Ecto neural progenitor cell (in vitro differentiated cells): ENCODE measurements at regions not wholly inside any gene's neighbourhood (a gene's known extent, or its start where the extent isn't known, plus 50 kb on each side); places are given as distances from the start of the nearest gene placed in this dataset.
"Not testable (repeated sequence)": the region's sequence is repeated elsewhere in the genome, so short reads cannot be mapped to it uniquely, and the experiment has no call there.

Experiments used
- DNase-seq: peaks from one replicate; pipeline ENCODE4 v3.0.0-alpha.2; 2018; ENCODE audit warnings: low spot score

DNA sequence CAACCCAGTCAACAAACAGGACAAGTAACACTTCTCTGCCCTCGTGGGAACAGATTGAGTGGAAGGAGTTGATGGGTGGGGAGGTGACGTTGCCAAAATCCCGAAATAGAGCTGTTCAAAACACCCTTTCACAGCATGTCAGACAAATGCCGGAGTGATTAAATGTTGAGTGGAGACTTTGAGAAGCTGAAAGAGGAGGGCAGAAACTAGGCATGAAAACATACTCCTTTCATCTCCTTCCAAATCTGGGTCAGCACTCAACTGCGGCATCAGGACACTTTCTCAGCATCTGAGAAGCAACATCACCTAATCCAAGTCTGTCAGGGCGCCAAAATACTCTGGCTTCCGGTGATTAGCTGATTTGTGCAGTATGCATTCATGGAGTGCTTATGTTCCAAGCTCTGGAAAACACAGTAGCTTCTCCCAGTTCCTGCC, 51.5 kb upstream of the MRI1 start:
- DNase-seq: no peak

DNA sequence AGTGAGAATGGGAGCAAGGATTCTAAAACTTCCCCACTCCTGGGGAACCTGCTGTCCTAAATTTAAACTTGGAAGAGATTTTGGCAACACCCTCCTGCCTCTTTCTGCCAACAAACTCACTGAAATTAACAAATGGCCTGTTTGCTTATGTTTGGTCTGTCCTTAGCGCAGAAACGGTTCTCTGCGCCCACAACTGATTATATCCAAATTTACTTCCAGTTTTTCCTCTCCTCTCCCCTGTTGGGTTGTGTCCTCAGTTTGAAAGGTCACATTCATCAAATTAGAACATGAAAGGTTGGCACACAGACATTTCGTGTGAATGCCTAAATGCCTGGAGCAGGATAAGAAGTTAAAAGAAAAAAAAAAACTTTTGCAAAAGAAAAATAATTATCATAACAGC, 56.4 kb upstream of the MRI1 start:
- DNase-seq: no peak

DNA sequence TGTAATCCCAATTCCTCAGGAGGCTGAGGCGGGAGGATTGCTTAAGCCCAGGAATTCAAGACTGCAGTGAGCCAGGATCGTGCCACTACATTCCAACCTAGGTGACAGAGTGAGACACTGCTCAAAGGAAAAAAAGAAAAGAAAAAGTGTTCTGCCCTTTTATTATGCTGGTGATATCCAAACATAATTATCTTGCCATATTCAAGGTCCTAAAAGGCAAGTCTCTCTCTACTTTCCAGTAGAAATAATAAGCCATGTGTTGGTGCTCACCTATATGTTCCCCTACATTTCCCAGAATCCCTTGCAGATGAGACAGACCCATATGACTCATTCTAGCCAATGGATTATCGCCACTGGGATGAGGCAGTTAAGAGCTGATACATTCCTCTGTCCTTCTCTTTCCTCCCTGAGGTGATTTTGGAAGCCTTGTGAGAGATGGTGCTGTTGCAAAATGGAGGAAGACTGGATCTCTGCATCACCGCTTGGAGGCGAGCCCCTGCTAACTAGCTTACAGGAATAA, 58.3 kb upstream of the MRI1 start:
- no peak for DNase-seq

DNA sequence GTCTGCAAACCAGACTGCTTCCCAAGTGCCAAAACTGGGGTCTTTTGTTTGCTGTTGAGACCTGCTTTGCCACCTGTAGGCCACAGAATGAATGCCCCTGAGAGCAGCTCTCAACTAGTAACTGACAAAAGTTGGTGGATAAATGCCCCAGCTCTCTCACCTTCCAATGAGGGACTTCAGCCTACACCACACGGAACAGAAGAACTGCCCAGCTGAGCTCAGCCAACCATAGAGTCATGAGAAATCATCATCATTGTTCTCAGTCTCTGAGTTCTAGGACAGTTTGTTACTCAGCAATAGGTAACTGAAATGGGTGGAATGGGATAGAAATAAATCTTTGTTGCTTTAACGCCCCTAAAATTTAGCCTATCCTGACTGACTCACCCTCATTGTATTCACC, 59.1 kb upstream of the MRI1 start:
- DNase-seq: no peak

DNA sequence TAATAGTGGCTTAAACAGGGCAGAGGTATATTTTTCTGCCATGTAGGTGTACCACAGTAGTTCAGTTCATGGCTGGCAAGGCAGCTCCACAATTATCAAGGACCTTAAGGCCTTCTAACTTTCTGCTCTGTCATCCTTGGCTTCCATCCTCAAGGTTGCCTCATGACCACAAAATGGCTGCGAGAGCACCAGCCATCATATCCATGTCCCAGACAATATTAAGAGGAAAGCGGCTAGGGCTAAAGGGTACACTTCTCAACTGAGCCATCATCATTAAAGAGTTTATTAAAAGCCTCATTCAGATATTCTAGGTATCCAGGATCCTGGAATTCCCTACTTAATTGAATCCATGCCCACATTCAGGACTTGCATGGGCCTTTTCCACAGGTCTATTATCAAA, 62.7 kb upstream of the MRI1 start:
- no peak for DNase-seq

DNA sequence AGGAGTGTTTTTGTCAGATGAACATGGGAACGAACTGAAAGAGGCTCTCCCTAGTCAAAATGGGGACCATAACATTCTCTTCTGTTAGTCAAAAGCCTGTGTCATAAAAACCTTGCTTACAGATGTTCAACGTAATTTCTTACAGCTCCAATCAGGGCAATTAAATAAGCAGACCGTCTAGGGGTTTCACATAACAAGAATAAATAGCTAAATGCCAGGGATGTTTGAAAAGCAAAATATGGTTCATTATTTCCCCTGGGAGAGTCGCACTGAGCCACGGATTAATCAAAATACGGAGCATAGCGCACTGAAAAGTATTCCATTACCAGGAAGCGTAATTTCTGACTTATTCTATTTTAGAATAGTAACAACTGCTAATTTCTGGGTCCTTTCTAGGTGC, 63.7 kb upstream of the MRI1 start:
- DNase-seq: no peak

DNA sequence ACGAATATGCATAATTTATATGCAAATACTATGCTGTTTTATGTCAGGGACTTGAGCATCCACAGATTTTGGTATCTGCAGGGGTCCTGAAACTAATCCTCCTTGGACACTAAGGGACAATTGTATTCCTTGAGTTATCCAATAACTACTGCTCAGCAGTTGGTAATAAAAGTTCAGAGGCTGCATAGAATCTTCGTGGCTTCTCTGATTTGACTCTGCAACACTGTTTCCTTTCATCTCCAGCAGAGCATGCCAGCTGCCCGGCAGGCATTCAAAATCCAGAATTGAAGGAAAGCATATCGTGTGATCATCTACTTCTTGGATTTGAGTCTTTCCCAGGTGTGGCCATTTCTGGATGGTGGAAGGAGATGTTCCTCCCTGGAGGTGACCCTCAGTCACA, 64.5 kb upstream of the MRI1 start:
- no peak for DNase-seq

DNA sequence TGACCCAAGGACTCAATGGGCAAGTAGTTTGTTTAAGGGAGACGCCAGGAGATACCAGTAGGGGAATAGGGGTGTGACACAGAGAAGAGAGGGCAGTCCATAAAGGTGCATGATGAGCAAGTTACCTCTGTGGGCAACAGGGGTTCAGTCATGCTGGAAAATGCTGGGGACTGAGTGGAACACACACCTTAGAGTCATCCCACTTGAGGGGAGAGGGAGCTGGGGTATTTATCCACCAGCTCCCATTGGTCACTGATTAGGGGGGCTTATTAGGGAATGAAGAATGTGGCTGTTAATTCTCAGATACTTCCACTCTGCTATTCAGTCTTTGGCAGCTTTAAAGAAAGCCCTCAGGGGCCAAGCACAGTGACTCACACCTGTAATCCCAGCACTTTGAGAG, 67.5 kb upstream of the MRI1 start:
- DNase-seq: no peak

DNA sequence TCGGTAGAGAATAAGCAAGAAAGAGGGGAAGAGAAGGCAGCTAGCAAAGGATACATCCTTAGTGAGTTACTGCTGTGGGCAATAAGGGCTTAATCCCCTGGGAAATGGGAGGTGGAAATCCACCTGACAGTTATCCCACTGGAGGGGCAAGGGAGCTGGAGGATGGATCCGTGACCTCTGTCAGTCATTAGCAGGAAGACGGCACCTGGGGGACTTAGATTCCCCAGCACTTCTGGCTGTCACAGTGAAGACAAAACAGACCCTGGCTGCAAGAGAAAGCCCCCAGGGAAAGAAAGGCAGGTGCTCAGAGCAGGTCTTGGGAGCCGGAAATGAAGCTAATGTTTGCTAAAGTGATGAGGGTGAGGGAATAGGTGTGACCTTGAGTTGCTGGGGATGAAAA, 70.4 kb upstream of the MRI1 start:
- no peak for DNase-seq

DNA sequence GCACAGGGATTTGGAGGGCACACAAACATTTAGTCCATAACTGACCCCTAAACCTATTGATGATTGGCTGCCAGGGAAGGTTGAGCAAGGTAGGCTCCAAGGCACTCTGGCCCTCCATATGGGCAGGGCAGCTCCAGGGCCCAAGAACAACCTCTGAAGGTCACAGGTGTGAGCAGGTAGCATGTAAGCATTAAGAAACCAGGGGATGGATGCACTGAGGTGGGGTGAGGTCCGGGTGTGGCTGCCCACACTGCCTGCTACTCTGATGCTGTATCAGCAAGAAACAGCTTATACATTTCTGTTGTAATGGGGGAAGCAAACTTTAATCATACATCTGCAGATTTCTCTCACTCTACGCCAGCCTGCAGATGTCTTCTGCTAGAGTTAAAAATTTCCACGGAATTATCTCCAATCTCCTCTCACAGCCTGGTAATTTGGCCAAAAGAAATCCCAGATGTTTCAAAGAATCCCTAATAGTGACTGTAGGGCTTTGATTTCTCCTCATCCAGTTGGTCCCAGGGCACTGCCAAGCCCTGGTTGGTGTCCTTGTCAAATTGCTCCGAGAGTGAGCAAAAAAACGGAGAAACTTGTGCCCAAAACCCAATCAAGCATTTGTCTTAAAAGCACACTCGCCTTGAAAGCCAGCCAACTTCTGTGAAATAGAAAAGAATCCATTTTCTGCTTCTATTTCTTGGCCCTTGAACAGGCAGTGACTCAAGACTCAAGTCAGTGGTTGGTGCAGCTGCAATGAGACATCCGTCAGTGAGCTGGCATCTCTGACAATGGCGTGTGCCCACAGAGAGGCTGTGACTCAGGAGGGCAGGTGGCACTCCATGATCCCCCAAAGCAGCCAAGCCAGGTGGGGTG, 72.5 kb upstream of the MRI1 start:
- DNase-seq: no peak

DNA sequence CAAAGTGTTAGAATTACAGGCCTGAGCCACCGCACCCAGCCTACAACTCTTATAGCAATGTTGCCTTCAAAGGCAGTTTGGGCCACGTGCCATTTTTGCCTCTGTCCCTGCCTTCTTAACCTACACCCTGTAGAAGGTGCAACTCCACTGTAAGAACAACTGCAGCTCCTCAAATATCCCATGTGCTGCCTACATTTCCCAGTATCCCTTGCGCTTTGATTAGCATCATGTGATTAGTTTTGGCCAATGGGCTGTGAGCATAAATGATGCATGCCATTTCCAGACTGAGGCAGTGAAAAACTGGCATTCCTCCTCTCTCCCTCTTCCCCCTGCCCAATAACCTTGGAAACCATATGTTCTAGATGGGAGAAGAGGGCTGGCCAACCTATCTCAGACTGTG, 75.2 kb upstream of the MRI1 start:
- DNase-seq: peak; percentile 54

DNA sequence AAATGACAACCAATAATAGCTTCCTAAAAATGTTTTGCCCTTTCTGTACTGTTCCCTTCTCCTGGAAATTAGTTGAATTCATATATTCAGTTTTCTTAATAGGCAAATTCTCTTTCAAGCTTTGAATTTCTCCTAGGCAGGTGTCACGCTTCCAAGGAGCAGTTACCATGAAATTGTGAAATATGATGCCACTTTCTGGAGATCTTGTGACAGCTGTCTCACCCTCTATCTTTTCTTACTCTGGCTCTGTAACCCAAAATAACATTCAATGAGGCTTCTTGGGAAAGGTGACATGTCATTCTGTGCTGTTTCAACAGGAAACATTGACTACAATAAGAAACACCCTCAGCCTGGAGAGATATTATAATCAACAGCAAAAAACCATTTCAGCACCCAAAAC, 80.3 kb upstream of the MRI1 start:
- no peak for DNase-seq

DNA sequence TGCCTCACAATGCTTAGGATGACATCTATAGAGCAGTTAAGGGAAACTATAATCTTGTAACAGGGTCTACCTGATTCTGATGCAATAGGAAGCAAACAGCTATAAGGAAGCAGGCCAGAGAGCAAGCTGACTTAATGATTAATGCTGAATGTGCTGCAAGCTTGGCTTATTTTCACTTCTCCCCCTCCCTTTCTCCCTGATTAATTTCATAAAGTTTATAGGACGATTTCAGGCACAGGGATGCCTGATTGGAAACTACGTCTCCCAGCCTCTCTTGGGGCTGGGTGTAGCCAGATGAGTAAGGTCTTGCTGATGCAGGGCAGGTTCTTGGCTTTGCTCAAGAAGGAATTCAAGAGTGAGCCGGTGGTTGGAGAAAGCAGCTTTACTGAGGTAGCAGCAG, 82.8 kb upstream of the MRI1 start:
- no peak for DNase-seq

DNA sequence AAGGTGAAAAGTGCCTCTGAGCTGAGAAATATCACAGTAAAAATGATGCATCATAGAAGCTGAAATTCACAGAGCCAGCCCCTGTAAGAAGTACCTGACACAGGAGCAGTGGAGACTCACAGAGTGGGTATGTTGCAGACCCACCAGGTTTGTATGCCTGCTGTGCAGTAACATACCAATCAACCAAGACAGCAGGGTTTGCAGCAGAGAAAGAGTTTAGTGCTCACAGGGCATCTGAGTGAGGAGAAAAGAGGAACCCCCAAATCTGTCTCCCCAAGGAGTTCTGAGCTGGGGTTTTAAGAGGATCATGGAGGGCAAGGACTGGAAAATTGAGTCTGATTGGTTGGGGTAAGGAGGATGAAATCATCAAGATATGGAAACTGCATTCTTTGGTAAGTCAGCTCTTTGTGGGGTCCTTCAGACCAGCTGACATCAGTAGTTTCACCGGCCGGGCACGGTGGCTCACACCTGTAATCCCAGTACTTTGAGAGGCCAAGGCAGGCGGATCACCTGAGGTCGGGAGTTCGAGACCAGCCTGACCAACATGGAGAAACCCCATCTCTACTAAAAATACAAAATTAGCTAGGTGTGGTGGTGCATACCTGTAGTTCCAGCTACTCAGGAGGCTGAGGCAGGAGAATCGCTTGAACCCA, 83.5 kb upstream of the MRI1 start:
- not testable (repeated sequence) for DNase-seq

DNA sequence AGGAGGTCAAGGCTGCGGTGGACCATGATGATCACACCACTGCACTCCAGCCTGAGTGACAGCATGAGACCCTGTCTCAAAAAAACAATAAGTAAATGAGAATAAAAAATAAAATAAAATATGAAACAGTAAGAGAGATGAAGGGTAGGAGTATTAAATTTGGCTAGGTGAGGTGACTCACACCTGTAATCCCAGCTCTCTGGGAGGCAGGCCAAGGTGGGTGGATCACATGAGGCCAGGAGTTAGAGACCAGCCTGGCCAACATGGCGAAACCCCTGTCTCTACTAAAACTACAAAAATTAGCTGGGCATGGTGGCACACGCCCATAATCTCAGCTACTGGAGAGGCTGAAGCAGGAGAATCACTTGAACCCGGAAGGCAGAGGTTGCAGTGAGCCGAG, 87.4 kb upstream of the MRI1 start:
- DNase-seq: not testable (repeated sequence)

DNA sequence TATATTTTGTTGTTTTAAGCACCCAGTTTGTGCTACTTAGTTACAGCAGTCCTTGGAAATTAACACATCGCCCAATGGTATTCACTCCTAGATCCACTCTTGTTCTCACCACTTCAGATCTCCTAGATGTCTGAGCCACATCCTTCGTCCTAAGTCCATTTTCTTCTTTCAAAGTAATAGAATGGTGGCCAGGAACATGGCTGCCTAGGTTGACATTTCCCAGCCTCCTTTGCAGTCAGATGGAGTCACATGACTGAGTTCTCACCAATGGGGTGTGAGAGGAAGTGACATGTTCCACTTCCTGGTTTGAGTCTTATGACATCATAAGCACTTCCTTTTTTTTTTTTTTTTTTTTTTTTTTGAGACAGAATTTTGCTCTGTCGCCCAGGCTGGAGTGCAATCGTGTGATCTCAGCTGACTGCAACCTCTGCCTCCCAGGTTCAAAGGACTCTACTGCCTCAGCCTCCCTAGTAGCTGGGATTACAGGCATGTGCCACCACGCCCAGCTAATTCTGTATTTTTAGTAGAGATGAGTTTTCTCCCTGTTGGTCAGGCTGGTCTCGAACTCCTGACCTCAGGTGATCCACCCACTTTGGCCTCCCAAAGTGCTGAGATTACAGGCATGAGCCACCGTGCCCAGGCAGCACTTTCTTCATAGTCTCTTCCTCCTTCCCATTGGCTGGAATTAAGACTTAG, 91.7 kb upstream of the MRI1 start:
- DNase-seq: not testable (repeated sequence)

DNA sequence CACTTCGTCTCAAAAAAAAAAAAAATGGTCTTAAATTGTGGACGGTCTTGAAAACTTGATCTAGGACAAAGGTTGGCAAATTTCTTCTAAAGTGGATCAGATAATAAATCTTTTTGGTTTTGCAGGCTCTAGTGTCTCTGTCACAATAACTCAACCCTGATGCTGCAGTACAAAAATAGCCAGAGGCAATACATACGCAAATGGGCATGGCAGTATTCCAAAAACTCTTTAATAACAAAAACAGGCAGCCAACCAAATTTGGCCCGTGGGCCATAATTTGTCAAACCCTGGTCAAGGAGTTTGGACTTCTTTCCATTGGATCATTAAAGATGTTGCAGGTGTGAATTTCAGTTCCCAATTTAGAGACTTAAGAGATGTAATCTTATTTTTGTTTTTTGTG, 93.5 kb upstream of the MRI1 start:
- DNase-seq: no peak

DNA sequence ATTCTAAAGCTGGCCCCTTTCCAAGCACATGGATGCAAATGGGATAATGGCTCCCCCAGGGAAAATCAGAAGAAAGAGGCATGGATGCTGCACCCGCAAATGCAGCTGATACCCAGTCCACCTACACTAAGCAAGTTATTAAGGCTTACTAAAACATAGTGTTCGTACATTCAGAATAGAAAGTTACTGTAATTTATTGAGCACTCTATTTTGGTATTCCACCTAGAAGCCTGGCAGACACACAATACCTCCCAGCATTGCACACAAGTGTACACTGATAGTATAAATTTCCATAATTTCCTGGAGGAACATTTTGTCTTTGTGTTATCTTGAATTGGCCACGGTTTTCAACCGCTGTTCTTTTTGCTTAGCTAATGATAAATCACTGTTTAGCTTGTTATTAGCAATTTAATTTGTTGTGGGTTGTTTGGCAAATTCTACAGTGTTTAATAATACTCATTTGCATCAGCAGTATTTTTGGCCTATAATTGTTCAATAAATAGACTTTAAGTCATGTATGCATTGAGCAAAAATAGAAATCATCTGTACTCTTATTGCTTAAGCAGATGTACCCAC, 94.5 kb upstream of the MRI1 start:
- no peak for DNase-seq

DNA sequence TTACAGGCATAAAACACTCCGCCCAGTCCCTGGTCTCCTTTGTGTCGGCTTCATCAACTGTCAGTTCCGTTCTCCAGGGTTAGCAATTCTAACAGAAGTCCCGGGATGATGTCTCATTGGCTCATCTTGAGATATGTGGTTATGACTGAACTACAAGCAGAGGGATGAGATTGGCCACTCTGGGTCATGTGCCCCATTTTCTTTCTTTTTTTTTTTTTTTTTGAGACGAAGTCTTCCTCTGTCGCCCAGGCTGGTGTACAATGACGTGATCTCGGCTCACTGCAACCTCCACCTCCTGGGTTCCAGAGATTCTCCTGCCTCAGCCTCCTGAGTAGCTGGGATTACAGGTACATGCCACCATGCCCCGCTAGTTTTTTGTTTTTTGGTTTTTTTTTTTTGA, 95.4 kb upstream of the MRI1 start:
- DNase-seq: no peak

DNA sequence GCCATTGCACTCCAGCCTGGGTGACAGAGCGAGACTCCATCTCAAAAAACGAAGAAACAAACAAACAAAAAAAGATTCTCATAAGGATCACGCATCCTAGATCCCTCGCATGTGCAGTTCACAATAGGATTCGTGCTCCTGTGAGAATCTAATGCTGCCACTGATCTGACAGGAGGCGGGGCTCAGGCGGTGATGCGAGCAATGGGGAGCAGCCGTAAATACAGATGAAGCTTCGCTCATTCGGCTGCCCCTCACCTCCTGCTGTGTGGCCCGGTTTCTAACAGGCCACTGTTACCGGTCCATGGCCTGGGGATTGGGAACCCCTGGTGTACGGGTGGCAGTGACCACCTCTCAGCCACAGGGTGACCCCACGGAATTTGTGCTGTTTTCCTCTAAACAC, 98.2 kb upstream of the MRI1 start:
- no peak for DNase-seq

DNA sequence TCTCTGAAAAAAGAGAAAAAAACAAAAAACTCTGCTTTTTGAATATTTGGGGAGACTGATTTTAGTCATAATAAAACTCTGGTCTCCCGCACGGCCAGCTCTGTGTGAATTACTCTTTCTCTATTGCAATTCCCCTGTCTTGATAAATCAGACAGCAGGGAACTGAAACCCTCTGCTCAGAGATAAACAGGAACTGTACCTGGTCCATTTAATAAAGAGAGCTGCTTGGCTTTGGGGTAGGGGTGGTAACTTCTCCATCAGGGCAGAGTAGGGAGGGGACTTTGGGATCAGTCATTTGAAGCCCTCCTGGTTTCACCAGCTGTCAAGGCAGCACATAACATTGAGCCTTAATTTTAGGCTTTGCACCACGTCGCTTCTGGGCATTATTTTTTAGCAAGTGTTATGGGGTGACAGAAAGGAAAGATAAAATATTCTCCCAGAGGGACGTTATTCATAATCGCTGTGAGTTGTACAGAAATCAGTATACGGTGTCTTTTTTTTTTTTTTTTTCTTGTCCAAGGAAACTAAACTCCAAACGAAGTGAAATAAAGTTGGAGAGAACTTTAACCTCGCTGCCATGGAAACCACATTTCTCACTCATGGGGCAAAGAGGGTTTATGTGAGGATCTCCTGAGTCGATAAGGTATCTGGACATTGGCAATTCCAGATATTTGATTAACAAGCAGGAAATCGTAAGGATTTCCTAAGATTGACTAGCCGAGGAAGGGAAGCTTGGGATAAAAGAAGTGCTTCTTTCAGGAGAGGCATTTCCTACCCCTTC, 99.0 kb upstream of the MRI1 start:
- DNase-seq: no peak
